Retinal pigment epithelial cell (primary cell): ENCODE measurements at regions not wholly inside any gene's neighbourhood (a gene's known extent, or its start where the extent isn't known, plus 50 kb on each side); places are given as distances from the start of the nearest gene placed in this dataset.
A peak's percentile ranks its signal among the peaks of the same experiment; 100 is the strongest.

ENCODE experiments used
- DNase-seq: peaks from one replicate; pipeline ENCODE4 v3.0.0-alpha.2; 2010; ENCODE audit warnings: low read depth
- H3K4me3 ChIP-seq: 2 replicates; pipeline ENCODE4 v1.5.1; 2011; ENCODE audit warnings: mild to moderate bottlenecking, low read length, control low read depth, moderate library complexity
- CTCF ChIP-seq: conservative IDR thresholded peaks from 2 replicates; pipeline ENCODE4 v1.5.1; 2011; ENCODE audit warnings: low read depth, low read length, control low read depth, inconsistent platforms

GRCh38 chr6:9948678-9949077 is 466.2 kb downstream of the TFAP2A start:
- TF ChIP-seq CTCF = no peak

GRCh38 chr6:9943986-9944385 is 470.9 kb downstream of the TFAP2A start:
- H3K4me3 ChIP-seq = no peak overlapping the region
- no peak for TF ChIP-seq CTCF
- peak; percentile 8 for DNase-seq

More at GRCh38 chr6:9948678-9949077, 466.2 kb downstream of the TFAP2A start:
- no peak for DNase-seq
- H3K4me3 ChIP-seq = no peak overlapping the region

GRCh38 chr6:9943026-9943425 is 471.8 kb downstream of the TFAP2A start:
- no peak for DNase-seq
- TF ChIP-seq CTCF = no peak
- no peak overlapping the region for H3K4me3 ChIP-seq

- no peak overlapping the region for H3K4me3 ChIP-seq
- DNase-seq = no peak
- TF ChIP-seq CTCF = no peak
Measured at GRCh38 chr6:9942131-9942530, 472.7 kb downstream of the TFAP2A start.

- H3K4me3 ChIP-seq = no peak overlapping the region
- TF ChIP-seq CTCF = no peak
- DNase-seq = no peak
Measured at GRCh38 chr6:9938801-9939200, 476.1 kb downstream of the TFAP2A start.

GRCh38 chr6:9937031-9937763 is 477.7 kb downstream of the TFAP2A start:
- no peak for TF ChIP-seq CTCF
- H3K4me3 ChIP-seq = no peak overlapping the region

GRCh38 chr6:9936551-9936950 is 478.3 kb downstream of the TFAP2A start:
- TF ChIP-seq CTCF = no peak
- no peak for DNase-seq
- no peak overlapping the region for H3K4me3 ChIP-seq

More at GRCh38 chr6:9937031-9937763, 477.7 kb downstream of the TFAP2A start:
- no peak for DNase-seq
